Neural progenitor cell (in vitro differentiated cells): ENCODE measurements at regions not wholly inside any gene's neighbourhood (a gene's known extent, or its start where the extent isn't known, plus 50 kb on each side); places are given as distances from the start of the nearest gene placed in this dataset.

ENCODE experiments used
- DNase-seq: peaks from one replicate; pipeline ENCODE4 v3.0.0-alpha.2; 2016; ENCODE audit warnings: low spot score
- H2AFZ ChIP-seq: fragments of 200-600 bp; sonication (generic); replicated peaks from 2 replicates; pipeline ENCODE4 v1.6.1; 2016; ENCODE audit warnings: antibody characterized with exemption
- H3F3A ChIP-seq: fragments of 200-600 bp; sonication (generic); 2 replicates; pipeline ENCODE4 v1.6.1; 2016; ENCODE audit warnings: antibody characterized with exemption, low read depth
- H3K27ac ChIP-seq: fragments of 200-600 bp; sonication (generic); 2 replicates; pipeline ENCODE4 v1.5.1; 2016; ENCODE audit warnings: mild to moderate bottlenecking
- H3K27me3 ChIP-seq: fragments of 200-600 bp; sonication (generic); 2 replicates; pipeline ENCODE4 v1.6.1; 2016; ENCODE audit warnings: mild to moderate bottlenecking, moderate library complexity
- H3K36me3 ChIP-seq: fragments of 200-600 bp; sonication (generic); 2 replicates; pipeline ENCODE4 v1.5.1; 2016
- H3K4me1 ChIP-seq: fragments of 200-600 bp; sonication (generic); 2 replicates; pipeline ENCODE4 v1.6.1; 2016; ENCODE audit warnings: mixed run types
- H3K4me2 ChIP-seq: fragments of 200-600 bp; sonication (generic); 2 replicates; pipeline ENCODE4 v1.6.1; 2016
- H3K4me3 ChIP-seq: fragments of 200-600 bp; sonication (generic); 2 replicates; pipeline ENCODE4 v1.5.1; 2016
- H3K79me2 ChIP-seq: fragments of 200-600 bp; sonication (generic); 2 replicates; pipeline ENCODE4 v1.6.1; 2016; ENCODE audit warnings: low read depth
- H3K9ac ChIP-seq: fragments of 200-600 bp; sonication (generic); 2 replicates; pipeline ENCODE4 v1.6.1; 2016
- H3K9me3 ChIP-seq: fragments of 200-600 bp; sonication (generic); 2 replicates; pipeline ENCODE4 v1.5.1; 2016; ENCODE audit warnings: low read depth
- H4K20me1 ChIP-seq: fragments of 200-600 bp; sonication (generic); 2 replicates; pipeline ENCODE4 v1.6.1; 2016; ENCODE audit warnings: low read depth
- H3K27ac Mint-ChIP-seq: 3 replicates; pipeline ENCODE4 v1.8.0; 2021; ENCODE audit warnings: mixed read lengths
- H3K27me3 Mint-ChIP-seq: 2 replicates; pipeline ENCODE4 v1.8.0; 2022; ENCODE audit warnings: low read depth, mild to moderate bottlenecking, inconsistent platforms, moderate library complexity, mixed read lengths; ENCODE audit not compliant: insufficient read depth
- H3K36me3 Mint-ChIP-seq: 3 replicates; pipeline ENCODE4 v1.8.0; 2021; ENCODE audit warnings: mixed read lengths
- H3K4me1 Mint-ChIP-seq: 3 replicates; pipeline ENCODE4 v1.8.0; 2021; ENCODE audit warnings: mixed read lengths
- H3K4me3 Mint-ChIP-seq: 3 replicates; pipeline ENCODE4 v1.8.0; 2021; ENCODE audit warnings: mild to moderate bottlenecking, moderate library complexity, mixed read lengths
- H3K9me3 Mint-ChIP-seq: 3 replicates; pipeline ENCODE4 v1.8.0; 2020; ENCODE audit warnings: mixed read lengths
- CTCF ChIP-seq: fragments of 200-600 bp; sonication (generic); IDR thresholded peaks from 2 replicates; pipeline ENCODE4 v1.5.1; 2017; ENCODE audit warnings: antibody characterized with exemption, mild to moderate bottlenecking
- EZH2 ChIP-seq: fragments of 200-600 bp; sonication (generic); IDR thresholded peaks from 2 replicates; pipeline ENCODE4 v1.6.1; 2017; ENCODE audit warnings: antibody characterized with exemption, mild to moderate bottlenecking, moderate library complexity
- EZH2phosphoT487 ChIP-seq: fragments of 200-600 bp; sonication (generic); IDR thresholded peaks from 2 replicates; pipeline ENCODE4 v1.6.1; 2017; ENCODE audit warnings: antibody characterized with exemption

- no peaks in the 10 kb centered on the region for H3K4me1 Mint-ChIP-seq
- peak; percentile 80 for DNase-seq
Measured at GRCh38 chr1:188769181-188769580, 1708.5 kb downstream of the BRINP3 start.

GRCh38 chr1:188769936-188770335, 1707.7 kb downstream of the BRINP3 start:
- no peaks in the 10 kb centered on the region for H3K27me3 ChIP-seq
- H3K4me3 ChIP-seq = no peak overlapping the region
- no peak overlapping the region for H3K9ac ChIP-seq
- H4K20me1 ChIP-seq = no peaks in the 10 kb centered on the region
- peaks cover 8% of the 10 kb centered on the region for H3K4me1 ChIP-seq
- H3K4me2 ChIP-seq = no peak overlapping the region
- H3K9me3 ChIP-seq = no peaks in the 10 kb centered on the region
- H2AFZ ChIP-seq = no peak overlapping the region
- H3K36me3 ChIP-seq = no peaks in the 10 kb centered on the region
- no peaks in the 10 kb centered on the region for H3K27me3 Mint-ChIP-seq
- no peaks in the 10 kb centered on the region for H3K79me2 ChIP-seq
- H3F3A ChIP-seq = no peaks in the 10 kb centered on the region
- H3K4me3 Mint-ChIP-seq = no peak overlapping the region
- H3K36me3 Mint-ChIP-seq = no peaks in the 10 kb centered on the region
- TF ChIP-seq EZH2phosphoT487 (no peak), EZH2 (no peak), CTCF (no peak)
- no peak overlapping the region for H3K27ac ChIP-seq
- no peaks in the 10 kb centered on the region for H3K4me1 Mint-ChIP-seq
- H3K9me3 Mint-ChIP-seq = peaks cover 25% of the 10 kb centered on the region
- no peak overlapping the region for H3K27ac Mint-ChIP-seq
- DNase-seq = no peak

More at GRCh38 chr1:188769181-188769580, 1708.5 kb downstream of the BRINP3 start:
- no peaks in the 10 kb centered on the region for H3K9me3 ChIP-seq
- H4K20me1 ChIP-seq = no peaks in the 10 kb centered on the region
- no peaks in the 10 kb centered on the region for H3K36me3 Mint-ChIP-seq
- H3K27me3 Mint-ChIP-seq = no peaks in the 10 kb centered on the region
- H3K4me3 ChIP-seq = no peak overlapping the region
- no peak overlapping the region for H3K27ac ChIP-seq
- peaks cover 25% of the 10 kb centered on the region for H3K9me3 Mint-ChIP-seq
- H3K4me1 ChIP-seq = peaks cover 8% of the 10 kb centered on the region
- no peak overlapping the region for H3K9ac ChIP-seq
- H3F3A ChIP-seq = no peaks in the 10 kb centered on the region
- no peaks in the 10 kb centered on the region for H3K27me3 ChIP-seq
- peak overlapping the region; percentile 38 for H3K4me2 ChIP-seq
- H3K79me2 ChIP-seq = no peaks in the 10 kb centered on the region
- H3K27ac Mint-ChIP-seq = no peak overlapping the region
- no peak overlapping the region for H3K4me3 Mint-ChIP-seq
- H2AFZ ChIP-seq = no peak overlapping the region
- no peaks in the 10 kb centered on the region for H3K36me3 ChIP-seq
- no peak for TF ChIP-seq EZH2
- no peak for TF ChIP-seq CTCF
- no peak for TF ChIP-seq EZH2phosphoT487

GRCh38 chr1:188778578-188778977, 1699.1 kb downstream of the BRINP3 start:
- Histone ChIP-seq H3K4me1 (no peaks in the 10 kb centered on the region), H3F3A (no peaks in the 10 kb centered on the region), H3K27me3 (no peaks in the 10 kb centered on the region), H3K79me2 (no peaks in the 10 kb centered on the region), H3K4me2 (no peak overlapping the region), H3K9me3 (no peaks in the 10 kb centered on the region), H3K27ac (no peak overlapping the region), H3K36me3 (no peaks in the 10 kb centered on the region), H2AFZ (no peak overlapping the region), H3K9ac (no peak overlapping the region), H3K4me3 (no peak overlapping the region), H4K20me1 (no peaks in the 10 kb centered on the region)
- Mint-ChIP-seq H3K36me3 (no peaks in the 10 kb centered on the region), H3K9me3 (peaks cover 11% of the 10 kb centered on the region), H3K27ac (no peak overlapping the region), H3K4me3 (no peak overlapping the region), H3K27me3 (no peaks in the 10 kb centered on the region), H3K4me1 (no peaks in the 10 kb centered on the region)
- DNase-seq = no peak
- TF ChIP-seq EZH2 = no peak
- no peak for TF ChIP-seq EZH2phosphoT487
- TF ChIP-seq CTCF = no peak
